Mucosa of descending colon (tissue), 3 donors: ENCODE measurements at regions not wholly inside any gene's neighbourhood (a gene's known extent, or its start where the extent isn't known, plus 50 kb on each side); places are given as distances from the start of the nearest gene placed in this dataset.

Experiments
- ATAC-seq: fragments of 200-7000 bp; cut with Tn5 transposase; one replicate; pipeline ENCODE4 v1.9.1; 2020; ENCODE audit warnings: mild to moderate bottlenecking, moderate library complexity
- DNase-seq, 3 donors: peaks; one replicate each; pipeline ENCODE4 v3.0.0-alpha.2; 2020
- H3K36me3 ChIP-seq: fragments of 200-600 bp; one replicate; pipeline ENCODE4 v1.8.0; 2021; ENCODE audit warnings: low read depth, mild to moderate bottlenecking
- H3K4me1 ChIP-seq: fragments of 200-600 bp; one replicate; pipeline ENCODE4 v1.8.0; 2021; ENCODE audit warnings: low read depth, mild to moderate bottlenecking
- H3K4me3 ChIP-seq: fragments of 200-600 bp; one replicate; pipeline ENCODE4 v1.8.0; 2021; ENCODE audit warnings: mild to moderate bottlenecking
- H3K9me3 ChIP-seq: fragments of 200-600 bp; one replicate; pipeline ENCODE4 v1.8.0; 2021; ENCODE audit warnings: mild to moderate bottlenecking
- intact Hi-C, 2 donors: fragments of 100-400 bp; cut with DNase I in 1 of 2; cut with micrococcal nuclease in 1 of 2; formaldehyde crosslinking; loops; one replicate each; pipeline versions ENCODE4 v1.11.0 to v1.11.1; 2022; cut with DNase I, micrococcal nuclease
- TF ChIP-seq, protein P1 (sequence below): fragments of 200-600 bp; IDR thresholded peaks from one replicate; pipeline ENCODE4 v1.8.0; 2022; ENCODE audit warnings: antibody characterized with exemption, mild to moderate bottlenecking
- donor health status: DM: no; HTN: no; CAD: no; lungs with moderate emphysema.
- donor health status: DM: no; HTN: no; CAD: no.
- donor health status: DM: no; HTN: yes; CAD: no.

DNA sequence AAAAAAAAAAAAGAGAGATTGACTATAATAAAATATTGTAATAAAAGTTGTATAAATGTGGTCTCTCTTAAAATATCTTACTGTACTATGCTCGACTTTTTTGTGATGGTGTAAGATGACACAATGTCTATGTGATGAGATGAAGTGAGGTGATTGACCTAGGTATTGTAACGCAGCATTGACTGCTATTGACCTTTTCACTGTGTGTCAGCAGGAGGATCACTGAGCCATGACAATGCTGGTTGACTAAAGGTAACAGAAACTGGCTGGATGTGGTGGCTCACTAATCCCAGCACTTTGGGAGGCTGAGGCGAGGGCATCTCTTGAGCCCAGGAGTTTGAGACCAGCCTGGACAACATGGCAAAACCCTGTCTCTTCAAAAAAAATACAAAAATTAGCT, 78.6 kb upstream of the MYO10 start:
- TF ChIP-seq, protein P1, sequence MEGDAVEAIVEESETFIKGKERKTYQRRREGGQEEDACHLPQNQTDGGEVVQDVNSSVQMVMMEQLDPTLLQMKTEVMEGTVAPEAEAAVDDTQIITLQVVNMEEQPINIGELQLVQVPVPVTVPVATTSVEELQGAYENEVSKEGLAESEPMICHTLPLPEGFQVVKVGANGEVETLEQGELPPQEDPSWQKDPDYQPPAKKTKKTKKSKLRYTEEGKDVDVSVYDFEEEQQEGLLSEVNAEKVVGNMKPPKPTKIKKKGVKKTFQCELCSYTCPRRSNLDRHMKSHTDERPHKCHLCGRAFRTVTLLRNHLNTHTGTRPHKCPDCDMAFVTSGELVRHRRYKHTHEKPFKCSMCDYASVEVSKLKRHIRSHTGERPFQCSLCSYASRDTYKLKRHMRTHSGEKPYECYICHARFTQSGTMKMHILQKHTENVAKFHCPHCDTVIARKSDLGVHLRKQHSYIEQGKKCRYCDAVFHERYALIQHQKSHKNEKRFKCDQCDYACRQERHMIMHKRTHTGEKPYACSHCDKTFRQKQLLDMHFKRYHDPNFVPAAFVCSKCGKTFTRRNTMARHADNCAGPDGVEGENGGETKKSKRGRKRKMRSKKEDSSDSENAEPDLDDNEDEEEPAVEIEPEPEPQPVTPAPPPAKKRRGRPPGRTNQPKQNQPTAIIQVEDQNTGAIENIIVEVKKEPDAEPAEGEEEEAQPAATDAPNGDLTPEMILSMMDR, result no peak
- no peaks in the 10 kb centered on the region for H3K4me1 ChIP-seq
- H3K4me3 ChIP-seq, result no peak overlapping the region
- no peaks in the 10 kb centered on the region for H3K36me3 ChIP-seq
- DNase-seq (no peak), ATAC-seq (no peak)
- no peaks in the 10 kb centered on the region for H3K9me3 ChIP-seq
- intact Hi-C loops, result no loop called here

DNA sequence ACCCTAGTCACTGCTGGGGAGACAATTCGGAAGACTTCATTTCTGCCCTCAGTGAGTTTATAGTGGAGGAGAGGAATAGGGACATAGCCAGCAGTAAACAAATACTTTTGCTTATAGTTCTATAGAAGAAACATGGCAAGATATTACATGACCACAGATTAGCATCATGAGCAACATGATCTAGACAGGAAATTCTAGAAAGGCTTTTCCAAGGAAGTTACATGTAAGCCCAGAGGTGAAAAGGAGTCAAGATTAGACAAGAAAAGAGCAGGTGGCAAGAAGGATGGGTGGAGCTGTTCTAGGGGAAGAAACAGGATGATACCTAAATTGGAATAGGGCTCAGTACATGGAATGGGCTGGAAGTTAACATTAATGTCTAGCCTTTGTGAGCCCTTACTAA, 82.8 kb upstream of the MYO10 start:
- Histone ChIP-seq H3K36me3 (no peaks in the 10 kb centered on the region), H3K9me3 (no peaks in the 10 kb centered on the region), H3K4me3 (no peak overlapping the region), H3K4me1 (no peaks in the 10 kb centered on the region)
- DNase-seq (no peak), ATAC-seq (no peak)
- TF ChIP-seq, protein P1, result no peak
- intact Hi-C loops, result no loop called here

DNA sequence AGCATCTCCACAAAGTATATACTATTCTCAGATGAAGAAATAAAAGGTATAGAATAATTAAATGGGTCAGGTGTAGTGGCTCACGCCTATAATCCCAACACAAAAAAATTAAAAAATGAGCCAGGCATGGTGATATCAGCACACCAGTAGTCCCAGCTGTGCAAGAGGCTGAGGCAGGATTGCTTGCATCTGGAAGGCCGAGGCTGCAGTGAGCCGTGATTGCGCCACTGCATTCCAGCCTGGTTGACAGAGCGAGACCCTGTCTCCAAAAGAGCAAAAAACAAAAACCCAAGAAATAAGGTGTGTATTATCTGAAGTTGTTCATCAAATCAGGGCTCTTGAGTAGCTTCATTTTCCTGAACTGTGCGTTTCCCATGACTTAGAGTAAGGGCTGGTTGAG, 83.2 kb upstream of the MYO10 start:
- DNase-seq (no peak), ATAC-seq (no peak)
- TF ChIP-seq, protein P1, result no peak
- Histone ChIP-seq H3K4me3 (no peak overlapping the region), H3K9me3 (no peaks in the 10 kb centered on the region), H3K36me3 (no peaks in the 10 kb centered on the region), H3K4me1 (no peaks in the 10 kb centered on the region)
- intact Hi-C loops, result no loop called here

- Histone ChIP-seq H3K36me3 (no peaks in the 10 kb centered on the region), H3K4me3 (no peak overlapping the region), H3K9me3 (no peaks in the 10 kb centered on the region), H3K4me1 (no peaks in the 10 kb centered on the region)
- intact Hi-C loops, result no loop called here
- DNase-seq, result no peak
- TF ChIP-seq, protein P1, result no peak
- no peak for ATAC-seq
Observed at GRCh38 chr5:17020678-17021601, 84.9 kb upstream of the MYO10 start.

- ATAC-seq (no peak), DNase-seq (no peak)
- Histone ChIP-seq H3K4me1 (no peaks in the 10 kb centered on the region), H3K36me3 (no peaks in the 10 kb centered on the region), H3K9me3 (no peaks in the 10 kb centered on the region), H3K4me3 (no peak overlapping the region)
- intact Hi-C loops, result no loop called here
- TF ChIP-seq, protein P1, result no peak
Observed at GRCh38 chr5:17021602-17021932, 85.5 kb upstream of the MYO10 start.
